ENCODE measurements at regions not wholly inside any gene's neighbourhood (a gene's known extent, or its start where the extent isn't known, plus 50 kb on each side); places are given as distances from the start of the nearest gene placed in this dataset.

DNA sequence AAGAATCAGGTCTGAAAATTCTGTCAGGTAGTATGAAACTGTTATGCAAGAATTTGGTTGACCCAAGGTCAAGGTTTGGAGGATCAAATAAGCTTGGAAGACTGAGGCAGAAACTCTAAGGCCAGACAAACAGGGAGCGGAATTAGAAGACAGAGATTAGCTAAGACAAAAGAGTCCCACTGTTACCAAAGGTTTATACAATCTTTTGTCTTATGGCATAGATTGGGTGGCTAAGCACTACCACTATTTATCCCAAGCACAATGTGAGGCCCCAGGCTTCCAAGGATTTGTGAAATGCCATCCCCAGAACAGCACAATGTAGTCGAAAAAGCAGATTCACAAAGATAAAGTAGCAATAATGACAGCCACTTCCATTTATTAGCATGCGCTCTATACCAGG lies 311.2 kb downstream of the SEC23A start:
- ATAC-seq (no peak), DNase-seq (no peak)
- intact Hi-C loops (cut with micrococcal nuclease): no loop called here

DNA sequence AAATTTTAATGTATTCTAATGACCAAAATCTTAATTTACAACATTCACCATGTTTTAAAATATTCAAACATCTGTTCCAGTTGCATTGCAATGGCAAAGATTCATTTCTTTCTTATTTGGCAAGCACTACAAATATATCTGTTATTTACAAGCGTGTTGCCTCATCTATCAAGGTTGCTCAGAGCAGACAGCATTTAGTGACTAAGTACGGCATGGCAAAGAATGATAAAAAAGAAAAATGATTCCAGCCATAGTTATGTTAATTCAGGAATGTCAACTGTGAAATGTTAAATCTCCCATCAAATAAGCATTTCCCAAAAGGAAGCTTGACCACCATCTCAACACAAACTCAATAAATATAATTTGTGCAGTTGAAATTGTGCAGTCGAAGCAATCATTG lies 312.1 kb downstream of the SEC23A start:
- DNase-seq: no peak
- no peak for ATAC-seq
- intact Hi-C loops (cut with micrococcal nuclease): no loop called here

DNA sequence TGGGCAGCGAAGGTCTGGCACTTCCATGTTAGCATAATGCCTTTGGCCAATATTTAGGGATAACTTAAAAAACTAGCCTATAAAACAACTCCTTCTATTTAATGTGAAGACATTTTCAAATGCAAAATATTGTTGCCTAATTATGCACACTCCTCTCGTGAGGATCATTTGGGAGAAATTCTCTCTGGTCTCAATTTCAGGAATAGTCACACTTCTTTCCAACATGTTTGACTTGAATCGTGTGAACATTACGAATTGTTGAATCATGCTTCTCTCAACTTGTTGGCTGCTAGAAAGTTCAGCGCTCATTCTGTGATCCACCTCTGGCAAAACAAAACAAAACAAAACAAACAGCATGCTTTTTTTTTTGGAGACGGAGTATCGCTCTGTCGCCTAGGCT lies 313.2 kb downstream of the SEC23A start:
- no peak for ATAC-seq
- no peak for DNase-seq
- intact Hi-C loops (cut with micrococcal nuclease): no loop called here

DNA sequence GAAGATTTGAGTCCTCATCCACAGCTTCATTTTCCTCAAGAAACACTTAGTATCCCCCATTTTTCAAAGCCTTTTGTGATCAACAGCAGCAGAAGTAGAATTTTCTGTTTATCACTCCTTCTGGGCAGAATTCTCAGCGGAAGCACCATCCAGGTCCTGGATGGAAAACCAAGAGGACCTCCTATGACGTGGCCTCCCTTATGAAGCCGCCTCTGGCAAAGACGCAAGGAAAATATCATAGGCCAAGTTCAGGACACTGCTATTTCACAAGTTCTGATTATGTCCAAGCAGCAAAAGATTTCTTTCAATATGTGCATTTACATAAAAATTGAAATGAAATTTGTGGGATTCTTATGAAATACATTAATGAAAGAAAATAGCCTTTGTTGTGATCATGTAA lies 315.0 kb downstream of the SEC23A start:
- intact Hi-C loops (cut with micrococcal nuclease): no loop called here
- no peak for DNase-seq
- no peak for ATAC-seq

DNA sequence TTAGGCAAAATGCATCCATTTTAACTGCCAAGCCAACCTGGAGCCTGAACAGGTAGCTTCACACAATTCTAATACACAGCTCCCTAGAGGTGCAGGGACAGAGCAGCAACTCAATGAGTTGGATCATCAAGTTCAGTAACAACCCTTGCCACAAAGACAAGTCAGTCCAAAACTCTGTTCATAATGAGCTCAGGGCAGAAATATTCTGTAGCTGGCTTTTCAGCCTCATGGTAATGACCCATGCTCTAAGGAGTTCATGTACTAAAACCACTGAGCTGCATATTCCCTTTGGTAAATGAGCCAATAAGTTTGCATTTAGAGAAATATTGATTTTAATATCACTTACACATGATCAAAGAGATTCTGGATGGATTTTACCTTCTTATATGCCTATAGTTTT lies 316.1 kb downstream of the SEC23A start:
- intact Hi-C loops (cut with micrococcal nuclease): no loop called here
- ATAC-seq (no peak), DNase-seq (no peak)

DNA sequence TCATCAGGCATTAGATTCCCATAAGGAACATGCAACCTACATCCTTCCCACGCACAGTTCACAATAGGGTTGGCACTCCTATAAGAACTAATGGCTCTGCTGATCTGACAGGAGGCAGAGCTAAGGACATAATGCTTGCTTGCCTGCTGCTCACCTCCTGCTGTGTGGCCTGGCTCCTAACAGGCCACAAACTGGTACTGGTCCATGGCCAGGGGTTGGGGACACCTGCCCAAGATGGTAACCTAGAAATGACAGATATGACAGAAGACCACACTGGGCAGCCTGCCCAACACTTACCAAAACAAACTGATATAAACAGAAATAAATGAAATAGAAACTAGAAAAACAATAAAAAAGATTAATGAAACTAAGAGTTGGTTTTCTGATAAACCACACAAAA lies 325.6 kb downstream of the SEC23A start:
- no peak for ATAC-seq
- intact Hi-C loops (cut with micrococcal nuclease): no loop called here

DNA sequence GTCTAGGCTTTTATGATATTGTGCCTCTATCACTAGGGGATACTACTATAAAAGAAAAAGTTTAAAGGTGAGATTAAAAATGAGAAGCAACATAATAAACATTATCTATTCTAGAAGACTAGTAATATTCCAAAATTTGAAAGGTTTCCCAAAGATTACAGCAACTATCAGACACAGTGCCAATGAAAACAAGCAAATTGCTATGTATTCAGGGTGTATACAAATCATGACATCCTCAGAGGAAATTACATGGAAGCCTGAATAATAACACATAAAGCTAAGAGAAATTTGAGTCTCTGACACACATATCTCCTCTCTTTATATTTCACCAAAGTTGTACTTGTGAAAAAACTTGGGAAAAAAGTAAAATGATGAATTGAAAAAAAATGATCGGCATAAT lies 327.0 kb downstream of the SEC23A start:
- intact Hi-C loops (cut with micrococcal nuclease): no loop called here
- no peak for DNase-seq
- no peak for ATAC-seq

More for the DNA sequence above, 325.6 kb downstream of the SEC23A start:
- no peak for DNase-seq

DNA sequence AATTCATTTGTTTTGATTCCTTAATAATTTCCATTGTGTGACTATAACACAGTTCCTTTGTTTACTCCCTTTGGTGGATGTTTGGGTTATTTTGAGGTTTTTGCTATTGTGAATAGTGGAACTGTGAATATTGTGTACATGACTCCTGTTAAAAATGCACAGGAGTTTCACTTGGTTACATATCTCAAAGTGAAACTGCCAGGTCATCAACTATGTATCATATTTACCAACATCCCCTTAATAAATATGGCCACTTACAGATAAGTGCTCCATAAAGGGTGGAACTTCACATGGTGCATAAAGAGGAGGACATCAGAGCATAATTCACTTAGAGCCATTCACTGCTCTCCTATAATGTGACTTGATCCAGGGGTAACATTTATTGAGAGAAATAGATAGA lies 328.9 kb downstream of the SEC23A start:
- ATAC-seq (no peak), DNase-seq (no peak)
- intact Hi-C loops (cut with micrococcal nuclease): no loop called here

DNA sequence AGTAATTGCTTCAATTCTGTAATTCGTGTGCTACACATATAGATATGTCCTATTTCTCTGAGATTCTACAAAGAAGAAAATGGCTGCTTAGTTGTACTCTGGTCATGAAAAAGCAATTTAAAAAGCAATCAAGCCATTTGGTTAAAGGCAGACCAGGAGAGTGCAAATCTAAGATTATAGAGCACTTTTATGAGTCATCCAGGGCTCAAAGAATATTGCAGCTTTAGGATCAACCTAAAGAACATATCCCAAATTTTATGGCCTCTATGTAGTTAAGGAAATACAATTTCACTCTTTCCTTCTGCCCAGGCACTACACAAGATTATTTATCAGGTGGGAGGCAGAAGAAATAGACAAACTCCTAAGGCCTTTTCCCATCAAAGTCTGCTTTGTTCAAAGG lies 332.8 kb downstream of the SEC23A start:
- DNase-seq (no peak), ATAC-seq (no peak)
- intact Hi-C loops (cut with micrococcal nuclease): no loop called here

DNA sequence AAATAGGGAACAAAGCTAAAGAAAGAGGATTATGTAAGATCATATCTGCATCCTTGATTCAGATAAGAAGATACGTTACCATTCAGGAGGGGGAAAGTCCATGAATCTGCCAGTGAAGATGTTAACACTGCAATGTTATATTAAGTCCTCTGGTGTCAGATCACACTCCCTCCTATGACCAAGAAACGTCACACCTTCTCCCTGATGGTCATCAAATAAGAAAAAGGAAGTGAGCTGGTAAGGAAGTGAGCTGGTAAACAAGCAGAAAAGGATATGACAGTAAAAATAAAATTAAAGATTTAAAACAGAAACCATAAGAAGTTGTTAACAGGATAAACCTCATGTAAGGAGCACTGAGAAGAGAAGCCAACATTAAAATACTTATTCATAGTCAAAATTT lies 340.2 kb downstream of the SEC23A start:
- no peak for DNase-seq
- ATAC-seq: no peak
- intact Hi-C loops (cut with micrococcal nuclease): no loop called here

DNA sequence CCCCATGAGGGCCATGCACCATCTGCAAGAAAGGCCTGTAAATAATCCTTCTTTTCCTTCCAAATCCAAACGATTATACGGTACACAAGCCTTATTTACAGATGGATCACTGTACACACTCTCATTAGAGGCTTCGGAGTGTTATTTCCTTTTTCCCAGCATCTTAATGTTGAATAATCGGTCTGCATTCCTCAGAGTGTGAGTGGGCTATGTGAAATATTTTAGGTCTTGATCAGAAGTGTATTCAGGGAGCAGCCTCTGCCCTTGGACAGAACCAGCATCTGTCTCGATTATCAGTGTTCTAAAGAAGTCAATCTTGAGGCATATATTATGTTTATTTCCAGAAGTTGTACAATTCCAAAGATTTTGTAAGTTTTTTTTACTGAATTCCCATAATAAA lies 340.6 kb downstream of the SEC23A start:
- ATAC-seq (no peak), DNase-seq (no peak)
- intact Hi-C loops (cut with micrococcal nuclease): no loop called here

DNA sequence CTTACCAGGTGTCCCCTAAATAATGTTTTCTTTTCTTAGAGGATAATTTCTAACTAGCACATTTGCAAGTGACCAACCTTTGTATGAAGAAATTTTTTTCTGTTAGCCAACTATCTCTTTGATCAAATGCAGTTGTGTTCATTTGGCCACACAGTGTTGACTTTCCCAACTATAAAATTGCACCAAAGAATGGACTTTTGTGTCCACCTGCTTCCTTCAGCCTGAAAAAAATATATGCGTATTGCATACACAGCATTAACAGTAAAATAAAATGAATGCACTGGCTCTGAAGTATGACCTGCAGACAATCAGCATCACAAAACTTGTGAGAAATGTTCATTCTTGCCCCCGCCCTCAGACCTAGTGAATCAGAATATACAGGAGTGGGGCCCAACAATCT lies 342.0 kb downstream of the SEC23A start:
- ATAC-seq (no peak), DNase-seq (no peak)
- intact Hi-C loops (cut with micrococcal nuclease): no loop called here

DNA sequence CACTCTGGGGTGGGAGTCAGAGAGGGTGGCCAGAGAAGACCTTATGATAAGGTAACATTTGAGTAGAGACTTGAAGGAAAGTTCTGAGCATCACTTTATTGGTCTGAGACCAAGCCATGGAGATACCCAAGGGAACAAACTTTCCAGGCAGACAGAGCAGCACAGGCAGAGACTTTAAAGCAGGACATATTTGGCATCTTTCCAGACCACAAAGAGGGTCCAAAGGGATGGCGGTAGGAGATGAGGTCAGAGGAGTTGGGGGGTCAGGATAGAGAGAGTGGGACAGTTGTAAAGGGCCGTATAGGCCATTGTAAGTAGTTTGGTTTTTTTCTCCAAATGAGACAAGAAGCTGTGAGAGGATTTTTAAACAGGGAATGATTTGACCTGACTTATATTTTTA lies 344.4 kb downstream of the SEC23A start:
- DNase-seq (no peak), ATAC-seq (no peak)
- intact Hi-C loops (cut with micrococcal nuclease): no loop called here

DNA sequence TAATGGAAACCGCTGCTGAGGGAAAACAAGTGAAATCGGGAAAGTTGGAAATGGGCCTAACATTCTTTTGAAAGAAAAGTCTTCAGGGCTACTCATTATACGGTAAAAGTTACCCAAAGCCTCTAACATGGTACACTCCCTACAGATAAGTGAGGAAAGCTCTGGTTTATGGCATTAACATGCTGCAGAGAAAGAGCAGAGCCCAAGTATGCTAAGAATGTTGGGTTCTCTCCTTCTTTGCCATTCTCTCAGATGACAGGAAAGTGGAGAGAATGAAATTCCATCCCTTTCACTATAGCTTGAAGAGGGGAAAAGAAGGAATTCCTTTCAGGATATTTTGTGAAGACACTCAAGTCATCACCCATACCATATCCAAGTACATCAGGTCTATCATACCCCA lies 348.0 kb downstream of the SEC23A start:
- no peak for DNase-seq
- intact Hi-C loops (cut with micrococcal nuclease): no loop called here
- no peak for ATAC-seq

DNA sequence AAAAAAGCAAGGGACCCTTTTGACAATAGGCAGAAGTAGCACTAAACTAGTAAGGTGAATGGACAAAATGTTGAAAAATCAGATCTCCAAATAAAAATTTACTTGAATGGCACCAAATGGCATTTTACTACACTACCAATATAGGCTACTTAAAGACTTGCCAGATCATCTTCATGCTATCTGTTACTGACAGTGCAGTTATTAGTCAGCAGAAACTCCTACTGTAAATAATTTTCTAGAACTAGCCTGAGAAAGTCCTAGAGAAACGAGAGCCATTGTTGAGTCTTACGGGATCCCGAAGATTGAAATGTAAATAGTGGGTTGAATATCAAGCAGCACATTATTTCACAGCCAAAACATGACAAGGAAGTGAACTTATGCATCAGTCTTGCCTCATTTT lies 350.3 kb downstream of the SEC23A start:
- intact Hi-C loops (cut with micrococcal nuclease): no loop called here
- ATAC-seq: no peak
- DNase-seq: no peak

DNA sequence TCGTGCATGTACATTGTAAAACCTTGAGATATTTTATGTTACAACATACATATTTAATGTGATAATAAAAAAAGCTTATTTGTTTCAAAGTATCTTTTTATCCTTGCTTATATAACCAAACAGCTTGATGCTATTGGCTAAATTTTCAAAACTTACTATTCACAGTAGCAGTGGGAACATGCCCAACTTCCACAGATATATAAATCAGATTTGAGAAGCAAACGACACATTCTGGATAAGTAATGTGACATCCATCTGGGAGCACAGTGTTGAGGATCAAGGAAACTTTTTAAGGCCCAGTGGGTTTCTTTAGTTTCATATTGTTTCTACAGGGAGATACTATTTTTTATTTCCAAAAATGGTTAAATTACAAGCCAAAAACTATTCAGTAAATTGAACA lies 350.7 kb downstream of the SEC23A start:
- DNase-seq: no peak
- intact Hi-C loops (cut with micrococcal nuclease): no loop called here
- ATAC-seq: no peak

DNA sequence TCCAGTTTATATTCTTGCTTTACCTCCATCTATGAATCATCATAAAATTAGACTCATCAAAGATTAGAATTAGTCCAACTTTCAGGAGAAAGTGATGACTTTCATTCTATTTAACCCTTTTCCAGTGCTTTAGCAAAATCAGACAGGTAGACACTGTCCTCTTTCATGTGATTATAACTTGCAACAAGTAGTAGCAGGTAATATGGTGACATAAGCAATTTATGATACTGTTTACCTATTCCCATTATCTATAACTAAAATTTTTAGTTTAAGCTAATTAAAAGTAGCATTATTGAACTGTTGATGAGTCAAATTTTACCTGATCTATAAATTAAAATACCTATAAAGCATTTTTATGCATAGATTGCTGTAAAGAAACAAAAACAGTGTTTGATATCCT lies 351.6 kb downstream of the SEC23A start:
- DNase-seq: no peak
- ATAC-seq: no peak
- intact Hi-C loops (cut with micrococcal nuclease): no loop called here

DNA sequence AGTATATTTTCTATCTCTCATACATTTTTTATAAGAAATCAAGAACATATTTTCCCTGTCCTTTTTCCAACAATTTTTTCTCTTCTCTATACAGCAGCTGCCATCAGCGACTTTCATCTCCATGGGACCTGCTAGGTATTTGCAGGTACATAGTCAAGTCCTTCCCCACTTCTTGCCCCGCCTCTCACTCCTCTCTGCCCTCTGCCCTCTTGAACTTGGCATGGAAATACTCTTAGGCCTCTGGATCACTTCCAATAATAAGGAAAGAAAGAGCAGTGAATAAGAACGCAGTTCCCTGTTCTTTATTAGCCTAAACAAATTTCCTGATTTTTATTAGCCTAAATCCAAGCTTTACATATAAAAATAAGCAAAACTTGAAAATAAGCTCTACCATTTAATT lies 353.1 kb downstream of the SEC23A start:
- ATAC-seq: no peak
- intact Hi-C loops (cut with micrococcal nuclease): no loop called here

DNA sequence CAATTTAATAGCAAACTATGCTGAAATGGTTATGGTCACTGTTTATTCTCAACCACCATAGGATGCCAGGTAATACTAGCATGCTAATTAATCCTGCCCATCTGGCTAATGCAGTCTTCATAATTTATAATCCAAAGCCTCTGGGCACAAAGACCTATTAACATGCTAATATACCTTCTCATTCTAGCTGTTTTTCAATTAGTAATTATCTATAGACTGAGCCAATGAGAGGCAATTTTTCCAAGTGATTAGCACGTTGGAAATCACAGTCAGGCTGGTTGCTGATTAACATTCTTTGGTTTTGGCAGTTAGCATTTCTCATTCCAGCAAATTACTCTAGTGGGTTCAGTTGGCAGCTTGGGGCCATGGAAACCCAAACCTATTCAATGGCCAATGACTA lies 357.2 kb downstream of the SEC23A start:
- DNase-seq (no peak), ATAC-seq (no peak)
- intact Hi-C loops (cut with micrococcal nuclease): no loop called here

More for the DNA sequence above, 353.1 kb downstream of the SEC23A start:
- no peak for DNase-seq

DNA sequence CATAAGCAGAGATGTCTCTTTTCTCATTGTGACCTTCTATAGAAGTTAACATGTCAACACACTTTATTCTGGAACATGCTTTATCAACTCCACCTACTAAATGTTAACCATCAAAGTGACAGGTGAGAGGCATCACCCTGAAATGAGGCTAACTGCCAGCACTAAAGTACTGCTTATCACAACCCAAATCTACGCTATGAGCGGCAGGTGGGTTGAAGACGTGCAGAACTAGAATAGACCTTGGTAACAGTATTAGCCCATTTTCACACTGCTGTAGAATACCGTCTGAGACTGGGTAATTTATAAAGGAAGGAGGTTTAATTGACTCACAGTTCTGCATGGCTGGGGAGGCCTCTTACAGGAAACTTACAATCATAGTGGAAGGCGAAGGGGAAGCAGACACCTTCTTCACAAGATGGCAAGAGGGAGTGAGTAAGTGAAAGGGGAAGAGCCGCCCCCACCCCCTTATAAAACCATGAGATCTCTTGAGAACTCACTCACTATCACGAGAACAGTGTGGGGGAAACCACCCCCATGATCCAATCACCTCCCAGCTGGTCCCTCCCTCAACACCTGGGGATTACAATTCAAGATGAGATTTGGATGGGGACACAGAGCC lies 359.0 kb downstream of the SEC23A start:
- no peak for ATAC-seq
- DNase-seq: no peak
- intact Hi-C loops (cut with micrococcal nuclease): no loop called here

DNA sequence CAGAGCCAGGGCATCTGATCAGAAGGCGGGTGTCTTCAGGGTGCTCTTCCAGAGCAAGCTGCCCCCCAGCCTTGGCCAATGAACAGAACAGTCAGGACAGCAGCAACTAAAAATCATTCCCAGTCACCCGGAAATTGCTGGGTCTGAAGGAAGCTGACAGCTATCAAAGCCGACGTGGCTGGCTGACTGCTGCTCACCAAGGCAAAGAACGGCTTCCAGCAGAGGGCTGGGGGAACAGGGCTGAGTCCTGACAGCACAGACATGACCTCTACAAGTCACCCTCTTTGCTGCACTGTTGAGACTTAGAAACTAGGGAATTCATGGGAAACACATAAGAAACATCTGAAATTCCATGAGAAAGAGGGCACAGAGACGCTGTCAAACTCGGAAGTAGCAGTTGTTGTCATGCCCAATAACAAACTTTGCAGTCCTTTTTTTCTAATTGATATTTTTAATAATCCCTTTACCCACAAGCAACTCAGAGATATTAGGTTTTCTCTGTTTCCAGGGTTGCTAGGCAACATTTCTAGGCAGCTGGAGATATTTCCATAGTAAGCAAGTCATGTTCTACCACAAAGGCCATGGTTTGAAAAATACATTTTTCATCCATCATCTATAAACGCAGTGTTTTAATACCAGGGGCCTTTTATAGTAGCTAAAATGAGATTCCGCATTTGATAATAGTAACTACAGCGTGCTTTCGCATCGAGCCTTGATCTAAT lies 365.2 kb downstream of the SEC23A start:
- DNase-seq: no peak
- intact Hi-C loops (cut with micrococcal nuclease): no loop called here
- no peak for ATAC-seq

DNA sequence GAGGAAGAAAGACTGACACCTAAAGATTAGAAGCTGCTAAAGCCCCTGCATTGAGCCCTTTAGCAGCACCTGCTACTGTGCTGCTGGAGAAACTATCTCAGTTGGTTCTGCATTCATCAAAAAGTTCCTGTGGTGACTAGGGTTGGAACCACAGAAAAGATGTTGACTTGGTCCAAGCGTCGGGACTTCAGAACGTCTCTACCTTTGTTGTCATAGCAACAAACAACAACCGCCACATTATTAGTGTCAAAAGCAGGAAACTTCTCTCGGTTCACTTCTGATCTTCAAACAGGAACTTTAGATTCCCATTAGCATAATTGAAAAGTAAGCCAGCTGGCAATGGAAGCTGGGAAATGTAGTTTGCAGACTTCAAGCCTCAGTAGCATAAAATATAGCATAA lies 368.0 kb downstream of the SEC23A start:
- intact Hi-C loops (cut with micrococcal nuclease): no loop called here
- DNase-seq (no peak), ATAC-seq (no peak)
